ENCODE measurements at regions not wholly inside any gene's neighbourhood (a gene's known extent, or its start where the extent isn't known, plus 50 kb on each side); places are given as distances from the start of the nearest gene placed in this dataset.

- TF ChIP-seq GATA3 (IDR thresholded peaks at IDR 0.05; ENCODE audit: low read depth, low read length) (no peak), GATA2 (IDR thresholded peaks at IDR 0.05; ENCODE audit: low read depth, low read length) (no peak)
Measured at GRCh38 chr1:70891051-70891843, 156.4 kb downstream of the PTGER3 start.

- TF ChIP-seq GATA3 (IDR thresholded peaks at IDR 0.05; ENCODE audit: low read depth, low read length): no peak
- no peak for TF ChIP-seq GATA2 (IDR thresholded peaks at IDR 0.05; ENCODE audit: low read depth, low read length)
Measured at GRCh38 chr1:70892140-70892539, 155.5 kb downstream of the PTGER3 start.

- TF ChIP-seq GATA2 (IDR thresholded peaks at IDR 0.05; ENCODE audit: low read depth, low read length): no peak
- TF ChIP-seq GATA3 (IDR thresholded peaks at IDR 0.05; ENCODE audit: low read depth, low read length): no peak
Measured at GRCh38 chr1:70892930-70893329, 154.7 kb downstream of the PTGER3 start.

GRCh38 chr1:70893381-70893780 is 154.2 kb downstream of the PTGER3 start:
- TF ChIP-seq GATA2 (IDR thresholded peaks at IDR 0.05; ENCODE audit: low read depth, low read length) (no peak), GATA3 (IDR thresholded peaks at IDR 0.05; ENCODE audit: low read depth, low read length) (no peak)

- no peak for TF ChIP-seq GATA2 (IDR thresholded peaks at IDR 0.05; ENCODE audit: low read depth, low read length)
- TF ChIP-seq GATA3 (IDR thresholded peaks at IDR 0.05; ENCODE audit: low read depth, low read length): no peak
Measured at GRCh38 chr1:70895531-70895930, 152.1 kb downstream of the PTGER3 start.

GRCh38 chr1:70896224-70896623 is 151.4 kb downstream of the PTGER3 start:
- TF ChIP-seq GATA2 (IDR thresholded peaks at IDR 0.05; ENCODE audit: low read depth, low read length) (no peak), GATA3 (IDR thresholded peaks at IDR 0.05; ENCODE audit: low read depth, low read length) (no peak)

GRCh38 chr1:70897273-70897672 is 150.3 kb downstream of the PTGER3 start:
- no peak for TF ChIP-seq GATA2 (IDR thresholded peaks at IDR 0.05; ENCODE audit: low read depth, low read length)
- no peak for TF ChIP-seq GATA3 (IDR thresholded peaks at IDR 0.05; ENCODE audit: low read depth, low read length)

GRCh38 chr1:70899735-70900134 is 147.9 kb downstream of the PTGER3 start:
- TF ChIP-seq GATA2 (IDR thresholded peaks at IDR 0.05; ENCODE audit: low read depth, low read length) (no peak), GATA3 (IDR thresholded peaks at IDR 0.05; ENCODE audit: low read depth, low read length) (no peak)

- TF ChIP-seq GATA2 (IDR thresholded peaks at IDR 0.05; ENCODE audit: low read depth, low read length): no peak
Measured at GRCh38 chr1:70902211-70902610, 145.4 kb downstream of the PTGER3 start.

GRCh38 chr1:70906800-70907199 is 140.8 kb downstream of the PTGER3 start:
- no peak for TF ChIP-seq GATA2 (IDR thresholded peaks at IDR 0.05; ENCODE audit: low read depth, low read length)
- no peak for TF ChIP-seq GATA3 (IDR thresholded peaks at IDR 0.05; ENCODE audit: low read depth, low read length)

- TF ChIP-seq GATA3 (IDR thresholded peaks at IDR 0.05; ENCODE audit: low read depth, low read length): no peak
Measured at GRCh38 chr1:70907563-70908310, 139.9 kb downstream of the PTGER3 start.

- no peak for TF ChIP-seq GATA3 (IDR thresholded peaks at IDR 0.05; ENCODE audit: low read depth, low read length)
- TF ChIP-seq GATA2 (IDR thresholded peaks at IDR 0.05; ENCODE audit: low read depth, low read length): no peak
Measured at GRCh38 chr1:70909262-70909822, 138.3 kb downstream of the PTGER3 start.

GRCh38 chr1:70910013-70910412 is 137.6 kb downstream of the PTGER3 start:
- TF ChIP-seq GATA3 (IDR thresholded peaks at IDR 0.05; ENCODE audit: low read depth, low read length): no peak
- TF ChIP-seq GATA2 (IDR thresholded peaks at IDR 0.05; ENCODE audit: low read depth, low read length): no peak

GRCh38 chr1:70911861-70912260 is 135.8 kb downstream of the PTGER3 start:
- TF ChIP-seq GATA3 (IDR thresholded peaks at IDR 0.05; ENCODE audit: low read depth, low read length) (no peak), GATA2 (IDR thresholded peaks at IDR 0.05; ENCODE audit: low read depth, low read length) (no peak)

- TF ChIP-seq GATA2 (IDR thresholded peaks at IDR 0.05; ENCODE audit: low read depth, low read length) (no peak), GATA3 (IDR thresholded peaks at IDR 0.05; ENCODE audit: low read depth, low read length) (no peak)
Measured at GRCh38 chr1:70914224-70914623, 133.4 kb downstream of the PTGER3 start.
